NCI-H2107 treated with DMSO at 0.1 percent for 48 hours (cell line): ENCODE measurements at regions not wholly inside any gene's neighbourhood (a gene's known extent, or its start where the extent isn't known, plus 50 kb on each side); places are given as distances from the start of the nearest gene placed in this dataset.
"Not testable (repeated sequence)": the region's sequence is repeated elsewhere in the genome, so short reads cannot be mapped to it uniquely, and the experiment has no call there.

ENCODE experiments used
- DNase-seq: peaks from one replicate; lab custom pipeline; 2025; ENCODE audit not compliant: unreplicated experiment; lab: John Stamatoyannopoulos, UW

- peak; percentile 70 for DNase-seq
Observed at GRCh38 chr18:73688851-73689711, 458.6 kb downstream of the FBXO15 start.

GRCh38 chr18:73688161-73688560, 459.5 kb downstream of the FBXO15 start:
- DNase-seq, result no peak

- no peak for DNase-seq
Observed at GRCh38 chr18:73684647-73685046, 463.0 kb downstream of the FBXO15 start.

GRCh38 chr18:73683409-73684238, 464.0 kb downstream of the FBXO15 start:
- no peak for DNase-seq

- DNase-seq, result no peak
Observed at GRCh38 chr18:73681912-73682311, 465.7 kb downstream of the FBXO15 start.

- DNase-seq, result no peak
Observed at GRCh38 chr18:73681398-73681797, 466.2 kb downstream of the FBXO15 start.

GRCh38 chr18:73679941-73680712, 467.5 kb downstream of the FBXO15 start:
- no peak for DNase-seq

- no peak for DNase-seq
Observed at GRCh38 chr18:73677450-73677849, 470.2 kb downstream of the FBXO15 start.

- no peak for DNase-seq
Observed at GRCh38 chr18:73674125-73674865, 473.3 kb downstream of the FBXO15 start.

GRCh38 chr18:73671480-73671879, 476.2 kb downstream of the FBXO15 start:
- DNase-seq, result not testable (repeated sequence)

GRCh38 chr18:73670524-73670923, 477.1 kb downstream of the FBXO15 start:
- DNase-seq, result no peak

- DNase-seq, result no peak
Observed at GRCh38 chr18:73670039-73670438, 477.6 kb downstream of the FBXO15 start.

GRCh38 chr18:73669297-73669696, 478.3 kb downstream of the FBXO15 start:
- no peak for DNase-seq

GRCh38 chr18:73668051-73668450, 479.6 kb downstream of the FBXO15 start:
- no peak for DNase-seq

- no peak for DNase-seq
Observed at GRCh38 chr18:73666772-73667171, 480.9 kb downstream of the FBXO15 start.

GRCh38 chr18:73664896-73665295, 482.7 kb downstream of the FBXO15 start:
- no peak for DNase-seq

- DNase-seq, result no peak
Observed at GRCh38 chr18:73663581-73663980, 484.1 kb downstream of the FBXO15 start.

GRCh38 chr18:73662421-73662820, 485.2 kb downstream of the FBXO15 start:
- DNase-seq, result no peak

GRCh38 chr18:73660931-73661856, 486.4 kb downstream of the FBXO15 start:
- DNase-seq, result no peak

- DNase-seq, result no peak
Observed at GRCh38 chr18:73656691-73657090, 490.9 kb downstream of the FBXO15 start.
